H9 (cell line): ENCODE measurements at regions not wholly inside any gene's neighbourhood (a gene's known extent, or its start where the extent isn't known, plus 50 kb on each side); places are given as distances from the start of the nearest gene placed in this dataset.

ENCODE experiments used
- DNase-seq: peaks from one replicate; pipeline ENCODE4 v3.0.0-alpha.2; 2017
- H2AFZ ChIP-seq: one replicate; pipeline ENCODE4 v1.6.1; 2013; ENCODE audit warnings: mild to moderate bottlenecking, low read length, control low read depth, moderate library complexity
- H2AK5ac ChIP-seq: 2 replicates; pipeline ENCODE4 v1.6.1; 2013; ENCODE audit warnings: low read length, control low read depth, mixed read lengths; ENCODE audit not compliant: insufficient read length
- H2BK120ac ChIP-seq: one replicate; pipeline ENCODE4 v1.6.1; 2013; ENCODE audit warnings: low read depth, mild to moderate bottlenecking, low read length, control low read depth, inconsistent platforms; ENCODE audit not compliant: poor library complexity, severe bottlenecking
- H2BK12ac ChIP-seq: 2 replicates; pipeline ENCODE4 v1.6.1; 2013; ENCODE audit warnings: low read length, control low read depth, mixed read lengths, low read depth; ENCODE audit not compliant: insufficient read length
- H2BK15ac ChIP-seq: 2 replicates; pipeline ENCODE4 v1.6.1; 2013; ENCODE audit warnings: low read depth, low read length, control low read depth
- H2BK20ac ChIP-seq: one replicate; pipeline ENCODE4 v1.6.1; 2013; ENCODE audit warnings: low read depth, mild to moderate bottlenecking, low read length, control low read depth, inconsistent platforms; ENCODE audit not compliant: poor library complexity, severe bottlenecking
- H2BK5ac ChIP-seq: 2 replicates; pipeline ENCODE4 v1.6.1; 2013; ENCODE audit warnings: low read length, control low read depth, mixed read lengths; ENCODE audit not compliant: insufficient read length
- H3K14ac ChIP-seq: 2 replicates; pipeline ENCODE4 v1.6.1; 2013; ENCODE audit warnings: low read length, control low read depth; ENCODE audit not compliant: insufficient read depth
- H3K18ac ChIP-seq: 2 replicates; pipeline ENCODE4 v1.6.1; 2013; ENCODE audit warnings: low read depth, mild to moderate bottlenecking, mixed read lengths, low read length, control low read depth; ENCODE audit not compliant: insufficient read length
- H3K23ac ChIP-seq: 2 replicates; pipeline ENCODE4 v1.6.1; 2013; ENCODE audit warnings: low read length, control low read depth, mixed read lengths, low read depth; ENCODE audit not compliant: insufficient read length
- H3K23me2 ChIP-seq: 2 replicates; pipeline ENCODE4 v1.6.1; 2013; ENCODE audit warnings: low read depth, mild to moderate bottlenecking, mixed read lengths, low read length, control low read depth; ENCODE audit not compliant: insufficient read length, poor library complexity, severe bottlenecking
- H3K27ac ChIP-seq: 2 replicates; pipeline ENCODE4 v1.5.1; 2013; ENCODE audit warnings: low read length, control low read depth, mixed read lengths, low read depth; ENCODE audit not compliant: insufficient read length
- H3K27me3 ChIP-seq: 2 replicates; pipeline ENCODE4 v1.6.1; 2013; ENCODE audit warnings: low read length, control low read depth, inconsistent platforms; ENCODE audit not compliant: insufficient read depth
- H3K4ac ChIP-seq: 2 replicates; pipeline ENCODE4 v1.6.1; 2013; ENCODE audit warnings: low read depth, mild to moderate bottlenecking, control low read depth, inconsistent platforms, low read length, moderate library complexity
- H3K4me1 ChIP-seq: 2 replicates; pipeline ENCODE4 v1.6.1; 2013; ENCODE audit warnings: low read length, control low read depth, inconsistent platforms; ENCODE audit not compliant: insufficient read depth
- H3K4me2 ChIP-seq: 2 replicates; pipeline ENCODE4 v1.6.1; 2013; ENCODE audit warnings: low read length, control low read depth, mixed read lengths; ENCODE audit not compliant: insufficient read length, insufficient read depth
- H3K56ac ChIP-seq: 2 replicates; pipeline ENCODE4 v1.6.1; 2013; ENCODE audit warnings: low read depth, mild to moderate bottlenecking, mixed read lengths, low read length, control low read depth; ENCODE audit not compliant: insufficient read length
- H3K79me1 ChIP-seq: 2 replicates; pipeline ENCODE4 v1.6.1; 2013; ENCODE audit warnings: low read depth, mild to moderate bottlenecking, moderate library complexity, low read length, control low read depth, inconsistent platforms; ENCODE audit not compliant: insufficient read depth, poor library complexity, severe bottlenecking
- H3K79me2 ChIP-seq: 2 replicates; pipeline ENCODE4 v1.6.1; 2013; ENCODE audit warnings: low read length, control low read depth, inconsistent platforms; ENCODE audit not compliant: insufficient read depth
- H3K9ac ChIP-seq: 2 replicates; pipeline ENCODE4 v1.6.1; 2013; ENCODE audit warnings: low read length, control low read depth, mixed read lengths; ENCODE audit not compliant: insufficient read length; ENCODE audit errors: extremely low read depth
- H3K9me3 ChIP-seq: one replicate; pipeline ENCODE4 v1.6.1; 2013; ENCODE audit warnings: low read depth, low read length, inconsistent platforms; ENCODE audit not compliant: control insufficient read depth
- H3T11ph ChIP-seq: one replicate; pipeline ENCODE4 v1.6.1; 2013; ENCODE audit warnings: mild to moderate bottlenecking, low read length, control low read depth, inconsistent platforms
- H4K20me1 ChIP-seq: one replicate; pipeline ENCODE4 v1.6.1; 2013; ENCODE audit not compliant: control insufficient read depth, insufficient read length, insufficient read depth
- H4K5ac ChIP-seq: 2 replicates; pipeline ENCODE4 v1.6.1; 2013; ENCODE audit warnings: low read depth, mild to moderate bottlenecking, mixed read lengths, low read length, control low read depth; ENCODE audit not compliant: insufficient read length
- H4K8ac ChIP-seq: replicated peaks from 2 replicates; pipeline ENCODE4 v1.6.1; 2013; ENCODE audit warnings: low read length, control low read depth, mixed read lengths, low read depth; ENCODE audit not compliant: insufficient read length
- H4K91ac ChIP-seq: 2 replicates; pipeline ENCODE4 v1.6.1; 2013; ENCODE audit warnings: low read depth, mild to moderate bottlenecking, moderate library complexity, mixed read lengths, low read length, control low read depth; ENCODE audit not compliant: insufficient read length
- H3K27ac Mint-ChIP-seq, 3 experiments: 2 replicates in 2 of 3; 3 replicates in 1 of 3; pipeline ENCODE4 v1.8.0; 2020 to 2021; ENCODE audit warnings: mixed read lengths in 3 of 3, mild to moderate bottlenecking in 1 of 3, moderate library complexity in 1 of 3
- H3K27me3 Mint-ChIP-seq: 2 replicates; pipeline ENCODE4 v1.8.0; 2021; ENCODE audit warnings: low read depth, mild to moderate bottlenecking, moderate library complexity, mixed read lengths
- H3K36me3 Mint-ChIP-seq, 3 experiments: 2 replicates in 2 of 3; 3 replicates in 1 of 3; pipeline ENCODE4 v1.8.0; 2020 to 2021; ENCODE audit warnings: low read depth in 3 of 3, mixed read lengths in 3 of 3; ENCODE audit not compliant: insufficient read depth in 1 of 3
- H3K4me1 Mint-ChIP-seq, 2 experiments: 2 replicates each; pipeline ENCODE4 v1.8.0; 2020; ENCODE audit warnings: mixed read lengths in 2 of 2
- H3K4me3 Mint-ChIP-seq, 2 experiments: 2 replicates in 1 of 2; 3 replicates in 1 of 2; pipeline ENCODE4 v1.8.0; 2020 to 2021; ENCODE audit warnings: mild to moderate bottlenecking in 2 of 2, mixed read lengths in 2 of 2, moderate library complexity in 1 of 2
- H3K9me3 Mint-ChIP-seq, 2 experiments: 2 replicates in 1 of 2; 3 replicates in 1 of 2; pipeline ENCODE4 v1.8.0; 2020; ENCODE audit warnings: mild to moderate bottlenecking in 2 of 2, mixed read lengths in 2 of 2, moderate library complexity in 1 of 2
- CTCF ChIP-seq: fragments of 200-600 bp; sonication (generic); conservative IDR thresholded peaks from 3 replicates; pipeline ENCODE4 v1.8.0; 2021; ENCODE audit warnings: antibody characterized with exemption, mild to moderate bottlenecking
- WGBS: extraction: QIAGEN DNeasy Blood & Tissue Kit; methylation state at CpG from one replicate; pipeline ENCODE4 v1.1.7; 2013; ENCODE audit warnings: missing lambda C conversion rate, low lambda C conversion rate, mixed read lengths; ENCODE audit not compliant: insufficient read length; ENCODE audit errors: extremely low coverage; 5-methylcytosine and 5-hydroxymethylcytosine counted together

- no peaks in the 10 kb centered on the region for H3K79me1 ChIP-seq
- H3T11ph ChIP-seq = no peak overlapping the region
- H2AFZ ChIP-seq = no peak overlapping the region
- H3K27me3 ChIP-seq = no peaks in the 10 kb centered on the region
- no peaks in the 10 kb centered on the region for H3K23me2 ChIP-seq
- no peaks in the 10 kb centered on the region for H3K4me1 ChIP-seq
- H4K8ac ChIP-seq = no peak overlapping the region
- Mint-ChIP-seq H3K27ac (no peak overlapping the region), H3K4me1 (no peaks in the 10 kb centered on the region), H3K9me3 (peaks cover 3% of the 10 kb centered on the region in 2 experiments; a peak in 3 of 5 replicates), H3K36me3 (no peaks in the 10 kb centered on the region; a peak in 1 of 7 replicates), H3K27me3 (no peaks in the 10 kb centered on the region), H3K4me3 (no peak overlapping the region)
- TF ChIP-seq CTCF = no peak
- no peak for DNase-seq
- H3K27ac ChIP-seq = no peak overlapping the region
- H3K56ac ChIP-seq = no peak overlapping the region
- H2BK120ac ChIP-seq = no peak overlapping the region
- no peaks in the 10 kb centered on the region for H3K79me2 ChIP-seq
- H3K9ac ChIP-seq = no peak overlapping the region
- no peak overlapping the region for H3K4ac ChIP-seq
- WGBS = no CpG with 5 or more reads among the region's 2 CpGs
- H4K5ac ChIP-seq = no peak overlapping the region
- H3K9me3 ChIP-seq = no peaks in the 10 kb centered on the region
- no peak overlapping the region for H4K91ac ChIP-seq
- no peak overlapping the region for H3K23ac ChIP-seq
- H3K4me2 ChIP-seq = no peak overlapping the region
- no peaks in the 10 kb centered on the region for H4K20me1 ChIP-seq
- H3K14ac ChIP-seq = no peak overlapping the region
- no peak overlapping the region for H2BK20ac ChIP-seq
- no peak overlapping the region for H2BK5ac ChIP-seq
- no peak overlapping the region for H2AK5ac ChIP-seq
- no peak overlapping the region for H2BK12ac ChIP-seq
- H2BK15ac ChIP-seq = no peak overlapping the region
- no peak overlapping the region for H3K18ac ChIP-seq
These were observed 636.3 kb upstream of the MARCKS start for GRCh38 chr6:113220832-113221231.
